Stimulated activated memory B cell treated with anti-CD40 and anti-IgM and Interleukin-4, amounts not matched to agents 10 μg/mL and 1 μg/mL and 100 μg/mL, for 72 hours (primary cell): ENCODE measurements at regions not wholly inside any gene's neighbourhood (a gene's known extent, or its start where the extent isn't known, plus 50 kb on each side); places are given as distances from the start of the nearest gene placed in this dataset.

Experiments used
- ATAC-seq: fragments of 150-1000 bp; cut with Tn5 transposase; 2 replicates; pipeline ENCODE4 v1.10.0; 2021
- H3K27ac Mint-ChIP-seq: one replicate; pipeline ENCODE4 v1.8.0; 2022; ENCODE audit warnings: mild to moderate bottlenecking, mixed read lengths
- H3K27me3 Mint-ChIP-seq: one replicate; pipeline ENCODE4 v1.8.0; 2022; ENCODE audit warnings: mixed read lengths
- H3K36me3 Mint-ChIP-seq: one replicate; pipeline ENCODE4 v1.8.0; 2022; ENCODE audit warnings: mixed read lengths
- H3K4me1 Mint-ChIP-seq: one replicate; pipeline ENCODE4 v1.8.0; 2022; ENCODE audit warnings: mixed read lengths
- H3K4me3 Mint-ChIP-seq: one replicate; pipeline ENCODE4 v1.8.0; 2022; ENCODE audit warnings: mild to moderate bottlenecking, moderate library complexity, mixed read lengths
- H3K9me3 Mint-ChIP-seq: one replicate; pipeline ENCODE4 v1.8.0; 2022; ENCODE audit warnings: mixed read lengths

GRCh38 chr4:117971403-117971802, 62.9 kb upstream of the NDST3 start:
- no peaks in the 10 kb centered on the region for H3K27me3 Mint-ChIP-seq
- H3K9me3 Mint-ChIP-seq: no peaks in the 10 kb centered on the region
- H3K27ac Mint-ChIP-seq: no peak overlapping the region
- H3K4me1 Mint-ChIP-seq: no peaks in the 10 kb centered on the region
- no peak overlapping the region for H3K4me3 Mint-ChIP-seq
- no peak for ATAC-seq
- no peaks in the 10 kb centered on the region for H3K36me3 Mint-ChIP-seq

- Mint-ChIP-seq H3K27ac (no peak overlapping the region), H3K4me3 (no peak overlapping the region), H3K9me3 (no peaks in the 10 kb centered on the region), H3K27me3 (no peaks in the 10 kb centered on the region), H3K36me3 (no peaks in the 10 kb centered on the region), H3K4me1 (no peaks in the 10 kb centered on the region)
- ATAC-seq: no peak
Measured at GRCh38 chr4:117983541-117984365, 50.5 kb upstream of the NDST3 start.

GRCh38 chr4:117984366-117984680, 50.0 kb upstream of the NDST3 start:
- no peaks in the 10 kb centered on the region for H3K9me3 Mint-ChIP-seq
- no peak for ATAC-seq
- H3K4me3 Mint-ChIP-seq: no peak overlapping the region
- H3K27me3 Mint-ChIP-seq: no peaks in the 10 kb centered on the region
- no peaks in the 10 kb centered on the region for H3K4me1 Mint-ChIP-seq
- no peaks in the 10 kb centered on the region for H3K36me3 Mint-ChIP-seq
- H3K27ac Mint-ChIP-seq: no peak overlapping the region
